PC-9 (cell line): ENCODE measurements at regions not wholly inside any gene's neighbourhood (a gene's known extent, or its start where the extent isn't known, plus 50 kb on each side); places are given as distances from the start of the nearest gene placed in this dataset.

Source experiments
- BruUV-seq: library from RNA; stranded (reverse); fragments of 400-500 nt; replicated peaks from 2 replicates; lab custom pipeline; 2021; lab: Mats Ljungman, UMichigan
- CTCF ChIA-PET: fragments of 300-600 bp; sonication (Branson Sonifier 250); formaldehyde crosslinking; loops from one replicate; lab custom pipeline; 2022; ENCODE audit warnings: antibody characterized with exemption; lab: Charles Lee
- POLR2A ChIA-PET: fragments of 300-600 bp; sonication (Branson Sonifier 250); formaldehyde crosslinking; loops from one replicate; lab custom pipeline; 2022; ENCODE audit warnings: antibody characterized with exemption; ENCODE audit not compliant: unreplicated experiment; lab: Charles Lee
- DNase-seq, 2 experiments: peaks; one replicate each; pipeline versions ENCODE4 v3.0.0 to v3.0.0-alpha.2; 2015 to 2022; ENCODE audit warnings: mixed read lengths in 1 of 2
- H2AFZ ChIP-seq: fragments of 200-600 bp; sonication (generic); 2 replicates; pipeline ENCODE4 v1.8.1; 2017; ENCODE audit warnings: antibody characterized with exemption
- H3F3A ChIP-seq: fragments of 200-600 bp; sonication (generic); 2 replicates; pipeline ENCODE4 v1.8.1; 2017; ENCODE audit warnings: antibody characterized with exemption, mild to moderate bottlenecking, low read depth; ENCODE audit not compliant: insufficient read depth
- H3K27ac ChIP-seq: fragments of 200-600 bp; sonication (generic); 2 replicates; pipeline ENCODE4 v1.6.1; 2016; ENCODE audit warnings: mixed run types
- H3K27me3 ChIP-seq: fragments of 200-600 bp; sonication (generic); 2 replicates; pipeline ENCODE4 v1.6.1; 2016; ENCODE audit warnings: low read depth, mixed run types; ENCODE audit not compliant: insufficient read depth
- H3K36me3 ChIP-seq: fragments of 200-600 bp; sonication (generic); 2 replicates; pipeline ENCODE4 v1.6.1; 2016; ENCODE audit warnings: low read depth, mixed run types
- H3K4me1 ChIP-seq: fragments of 200-600 bp; sonication (generic); replicated peaks from 2 replicates; pipeline ENCODE4 v1.6.1; 2016; ENCODE audit warnings: mixed run types; ENCODE audit not compliant: insufficient read depth
- H3K4me2 ChIP-seq: fragments of 200-600 bp; sonication (generic); 2 replicates; pipeline ENCODE4 v1.6.1; 2017; ENCODE audit warnings: mixed run types
- H3K4me3 ChIP-seq: fragments of 200-600 bp; sonication (generic); 2 replicates; pipeline ENCODE4 v1.6.1; 2016; ENCODE audit warnings: mixed run types
- H3K79me2 ChIP-seq: fragments of 200-600 bp; sonication (generic); 2 replicates; pipeline ENCODE4 v1.6.1; 2017; ENCODE audit warnings: low read depth, mixed run types
- H3K9me2 ChIP-seq: fragments of 200-600 bp; sonication (generic); 2 replicates; pipeline ENCODE4 v1.8.1; 2017; ENCODE audit warnings: mild to moderate bottlenecking; ENCODE audit not compliant: insufficient read depth
- H3K9me3 ChIP-seq: fragments of 200-600 bp; sonication (generic); 2 replicates; pipeline ENCODE4 v1.8.1; 2016; ENCODE audit warnings: low read depth; ENCODE audit not compliant: insufficient read depth
- H4K20me1 ChIP-seq: fragments of 200-600 bp; sonication (generic); 2 replicates; pipeline ENCODE4 v1.8.1; 2017; ENCODE audit not compliant: insufficient read depth
- EZH2 ChIP-seq: fragments of 200-600 bp; sonication (generic); IDR thresholded peaks from 2 replicates; pipeline ENCODE4 v1.8.0; 2017; ENCODE audit warnings: antibody characterized with exemption, low read depth
- intact Hi-C: fragments of 100-400 bp; cut with micrococcal nuclease; formaldehyde crosslinking; loops from one replicate; pipeline ENCODE4 v1.10.0; 2022; ENCODE audit not compliant: unreplicated experiment
- TF ChIP-seq, protein P1 (sequence below): fragments of 200-600 bp; sonication (generic); conservative IDR thresholded peaks from 2 replicates; pipeline ENCODE4 v1.6.1; 2017; ENCODE audit warnings: mixed run types, antibody characterized with exemption, mild to moderate bottlenecking, moderate library complexity

DNA sequence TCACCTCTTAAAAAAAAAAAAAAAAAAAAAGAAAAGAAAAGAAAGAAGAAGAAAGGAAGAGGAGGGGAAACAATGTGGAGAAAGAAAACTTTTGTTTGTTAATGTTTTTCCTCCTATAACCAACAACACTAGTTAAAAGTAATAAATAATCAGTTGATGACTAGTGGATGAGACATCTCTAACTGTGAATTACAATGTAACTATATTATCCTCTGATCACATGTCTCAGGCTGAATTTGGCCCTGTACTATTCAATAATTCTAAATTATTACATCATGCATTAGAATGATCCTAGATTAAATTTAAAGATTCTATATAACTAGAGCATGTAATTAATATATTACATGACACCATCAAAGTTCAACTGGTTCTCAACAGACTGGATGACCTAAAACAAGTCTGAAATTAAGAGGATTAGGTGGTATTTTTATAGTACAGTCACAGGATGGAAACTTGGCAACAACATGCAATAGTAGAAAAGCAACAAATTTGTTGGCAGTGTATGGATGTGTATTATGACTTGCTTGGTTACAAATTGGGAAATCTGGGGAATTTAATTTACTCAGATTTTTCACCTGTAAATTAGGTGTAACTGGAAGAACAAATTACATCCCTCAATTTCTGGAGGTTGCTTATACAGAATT is 269.3 kb upstream of the SETBP1 start:
- Histone ChIP-seq H3K9me3 (no peaks in the 10 kb centered on the region; the same call in 1 of the 2 replicates), H3K27ac (no peak overlapping the region), H3K27me3 (no peaks in the 10 kb centered on the region)

DNA sequence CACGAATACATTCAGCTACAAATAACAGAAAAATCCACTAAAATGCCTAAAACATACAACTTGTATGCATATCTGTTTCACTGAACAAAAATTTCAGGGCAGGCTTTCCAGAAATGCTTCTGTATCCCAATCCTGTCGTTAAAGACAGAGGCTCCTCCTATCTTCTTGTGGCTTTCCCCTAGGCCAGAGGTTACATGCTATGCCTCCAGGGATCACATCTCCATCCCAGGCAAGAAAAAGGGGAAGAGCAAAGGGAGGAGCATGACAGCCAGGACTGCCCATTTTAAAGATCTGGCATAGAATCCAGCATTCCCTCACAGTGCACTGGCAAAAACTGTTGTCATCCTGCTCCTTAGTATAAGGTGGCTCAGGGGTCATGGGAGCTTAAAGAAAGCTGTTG is 268.7 kb upstream of the SETBP1 start:
- CTCF ChIA-PET, result no interaction called here
- BruUV-seq, result no TSS peak
- intact Hi-C loops, result no loop called here

More for the DNA sequence above, 269.3 kb upstream of the SETBP1 start:
- no peak for DNase-seq
- Histone ChIP-seq H4K20me1 (no peaks in the 10 kb centered on the region), H3K4me1 (no peaks in the 10 kb centered on the region), H3F3A (no peaks in the 10 kb centered on the region), H3K4me3 (no peak overlapping the region), H3K36me3 (no peaks in the 10 kb centered on the region), H3K9me2 (no peaks in the 10 kb centered on the region), H3K4me2 (no peak overlapping the region), H3K79me2 (no peaks in the 10 kb centered on the region), H2AFZ (no peak overlapping the region)
- POLR2A ChIA-PET, result no interaction called here
- intact Hi-C loops, result no loop called here
- CTCF ChIA-PET, result no interaction called here
- BruUV-seq, result no TSS peak
- TF ChIP-seq, protein P1, sequence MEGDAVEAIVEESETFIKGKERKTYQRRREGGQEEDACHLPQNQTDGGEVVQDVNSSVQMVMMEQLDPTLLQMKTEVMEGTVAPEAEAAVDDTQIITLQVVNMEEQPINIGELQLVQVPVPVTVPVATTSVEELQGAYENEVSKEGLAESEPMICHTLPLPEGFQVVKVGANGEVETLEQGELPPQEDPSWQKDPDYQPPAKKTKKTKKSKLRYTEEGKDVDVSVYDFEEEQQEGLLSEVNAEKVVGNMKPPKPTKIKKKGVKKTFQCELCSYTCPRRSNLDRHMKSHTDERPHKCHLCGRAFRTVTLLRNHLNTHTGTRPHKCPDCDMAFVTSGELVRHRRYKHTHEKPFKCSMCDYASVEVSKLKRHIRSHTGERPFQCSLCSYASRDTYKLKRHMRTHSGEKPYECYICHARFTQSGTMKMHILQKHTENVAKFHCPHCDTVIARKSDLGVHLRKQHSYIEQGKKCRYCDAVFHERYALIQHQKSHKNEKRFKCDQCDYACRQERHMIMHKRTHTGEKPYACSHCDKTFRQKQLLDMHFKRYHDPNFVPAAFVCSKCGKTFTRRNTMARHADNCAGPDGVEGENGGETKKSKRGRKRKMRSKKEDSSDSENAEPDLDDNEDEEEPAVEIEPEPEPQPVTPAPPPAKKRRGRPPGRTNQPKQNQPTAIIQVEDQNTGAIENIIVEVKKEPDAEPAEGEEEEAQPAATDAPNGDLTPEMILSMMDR, result no peak
- no peak for TF ChIP-seq EZH2

DNA sequence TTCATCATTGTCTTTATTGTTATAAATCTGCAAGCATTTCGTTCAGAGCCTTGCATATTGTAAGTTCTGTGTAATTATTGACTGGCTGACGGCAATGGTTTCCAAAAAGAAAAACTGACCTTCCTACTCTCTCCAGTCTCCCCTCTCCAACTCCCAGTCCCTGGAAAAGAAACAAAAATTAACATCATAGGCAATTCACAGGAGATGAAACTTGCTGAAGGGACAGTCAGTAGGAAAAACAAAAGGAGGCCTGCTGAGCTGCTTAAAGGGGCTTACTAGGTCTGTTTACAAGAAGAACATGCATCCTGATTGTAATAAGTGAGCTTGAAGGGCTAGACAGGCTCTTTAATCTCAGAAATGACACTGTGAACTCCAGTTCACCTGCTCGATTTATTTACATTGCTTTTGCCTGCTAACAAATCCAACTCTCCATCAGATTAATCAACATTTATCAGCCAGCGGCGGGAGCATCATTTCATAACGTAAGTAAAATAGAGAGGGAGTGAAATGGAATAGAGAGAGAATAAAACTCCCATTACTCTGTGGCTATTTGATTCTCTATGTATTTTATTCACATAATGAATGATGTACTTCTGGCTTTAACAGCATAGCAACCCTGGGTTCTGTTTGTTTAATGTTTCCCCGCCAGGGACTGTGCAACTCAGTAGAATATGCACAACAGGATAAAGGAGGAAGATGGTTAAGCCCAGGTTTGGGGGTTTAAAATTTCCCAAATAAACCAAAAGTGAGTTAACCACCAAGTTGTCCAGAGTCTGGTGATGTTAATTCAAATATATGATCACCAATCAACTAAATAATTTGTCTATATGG is 256.7 kb upstream of the SETBP1 start:
- no TSS peak for BruUV-seq

More for the DNA sequence above, 268.7 kb upstream of the SETBP1 start:
- H3K9me2 ChIP-seq, result no peaks in the 10 kb centered on the region
- H2AFZ ChIP-seq, result no peak overlapping the region
- TF ChIP-seq, protein P1, result no peak
- TF ChIP-seq EZH2, result no peak
- POLR2A ChIA-PET, result no interaction called here
- no peak overlapping the region for H3K4me2 ChIP-seq
- no peaks in the 10 kb centered on the region for H3K79me2 ChIP-seq
- H3K9me3 ChIP-seq, result no peaks in the 10 kb centered on the region
- DNase-seq, result no peak
- no peak overlapping the region for H3K27ac ChIP-seq
- no peaks in the 10 kb centered on the region for H4K20me1 ChIP-seq
- no peaks in the 10 kb centered on the region for H3K36me3 ChIP-seq
- H3K4me1 ChIP-seq, result no peaks in the 10 kb centered on the region
- no peak overlapping the region for H3K4me3 ChIP-seq
- H3F3A ChIP-seq, result no peaks in the 10 kb centered on the region
- no peaks in the 10 kb centered on the region for H3K27me3 ChIP-seq

More for the DNA sequence above, 256.7 kb upstream of the SETBP1 start:
- Histone ChIP-seq H3K9me2 (no peaks in the 10 kb centered on the region; the same call in 1 of the 2 replicates), H2AFZ (no peak overlapping the region), H3K79me2 (no peaks in the 10 kb centered on the region), H3K27me3 (no peaks in the 10 kb centered on the region), H3K36me3 (no peaks in the 10 kb centered on the region), H3K4me3 (no peak overlapping the region), H3F3A (no peaks in the 10 kb centered on the region), H4K20me1 (no peaks in the 10 kb centered on the region), H3K27ac (no peak overlapping the region), H3K4me2 (no peak overlapping the region), H3K4me1 (no peaks in the 10 kb centered on the region), H3K9me3 (no peaks in the 10 kb centered on the region)
- TF ChIP-seq, protein P1, result no peak
- TF ChIP-seq EZH2, result no peak
- POLR2A ChIA-PET, result no interaction called here
- CTCF ChIA-PET, result no interaction called here
- intact Hi-C loops, result no loop called here
- no peak for DNase-seq
